NCI-H524 (cell line): ENCODE measurements at regions not wholly inside any gene's neighbourhood (a gene's known extent, or its start where the extent isn't known, plus 50 kb on each side); places are given as distances from the start of the nearest gene placed in this dataset.

Experiments
- DNase-seq, 2 experiments: peaks; one replicate each; lab custom pipeline; 2025; lab: John Stamatoyannopoulos, UW

DNA sequence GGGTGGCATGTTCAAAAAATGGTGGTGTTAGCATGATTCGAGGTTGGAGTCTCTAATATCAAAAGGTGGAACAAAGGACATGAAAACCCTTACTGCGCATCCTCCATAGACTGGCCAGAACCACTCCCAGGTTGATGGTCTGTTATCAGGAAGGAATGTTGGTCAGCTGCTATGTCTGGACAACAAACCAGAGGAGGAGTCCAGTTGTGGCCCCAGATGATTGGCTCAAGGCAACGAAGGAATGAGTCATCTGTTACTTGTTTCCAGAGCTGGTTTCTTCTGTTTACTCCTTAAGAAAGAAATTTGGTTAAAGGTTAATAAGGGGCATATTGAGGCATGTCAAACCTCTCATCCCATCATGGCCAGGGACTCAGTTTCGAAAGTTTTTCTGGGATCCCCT lies 56.8 kb upstream of the GRIA4 start:
- DNase-seq = no peak

GRCh38 chr11:105548359-105548758 lies 61.5 kb upstream of the GRIA4 start:
- DNase-seq = no peak

DNA sequence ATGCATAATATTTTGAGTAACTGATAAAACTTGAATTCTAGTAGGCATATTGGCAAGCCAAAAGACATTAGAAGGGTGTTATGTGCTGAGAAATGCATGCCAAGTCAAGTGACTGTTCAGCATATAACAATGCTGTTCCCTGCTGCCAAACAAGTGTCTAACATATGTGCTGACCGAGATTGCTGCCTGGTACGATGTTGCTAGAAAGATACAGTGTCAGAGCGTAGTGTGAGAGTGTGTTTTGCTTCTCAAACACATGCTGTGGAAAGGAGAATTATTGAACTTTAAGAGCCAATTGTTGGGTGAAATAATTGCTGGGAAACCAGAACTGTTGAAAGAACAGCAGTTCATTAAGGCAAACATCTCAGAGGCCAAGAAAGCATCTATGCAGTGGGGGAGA lies 71.3 kb upstream of the GRIA4 start:
- no peak for DNase-seq

GRCh38 chr11:105537531-105537930 lies 72.3 kb upstream of the GRIA4 start:
- DNase-seq = no peak

- no peak for DNase-seq
These were observed 85.6 kb upstream of the GRIA4 start for GRCh38 chr11:105524286-105524685.

- DNase-seq = no peak
These were observed 89.0 kb upstream of the GRIA4 start for GRCh38 chr11:105520706-105521345.

- DNase-seq = no peak
These were observed 102.2 kb upstream of the GRIA4 start for GRCh38 chr11:105507496-105508254.

DNA sequence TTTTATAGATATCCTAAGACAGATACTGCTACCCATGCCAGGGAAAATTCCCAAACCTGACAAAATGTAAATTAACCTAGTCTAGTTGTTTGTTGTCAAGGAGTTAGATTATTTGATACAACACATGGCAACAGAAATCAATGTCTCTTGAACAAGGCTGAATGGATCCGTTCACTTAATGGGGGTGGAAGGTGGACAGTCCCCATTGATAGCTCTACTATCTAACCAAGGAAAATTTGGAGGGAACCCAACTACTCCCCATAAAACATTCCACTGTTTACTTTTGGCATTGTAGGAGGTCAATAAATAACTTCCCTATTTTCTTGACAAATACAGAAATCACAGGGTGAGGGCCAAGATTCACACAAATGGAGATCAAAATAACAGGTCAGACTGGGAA lies 117.9 kb upstream of the GRIA4 start:
- no peak for DNase-seq

- no peak for DNase-seq
These were observed 118.5 kb upstream of the GRIA4 start for GRCh38 chr11:105491394-105491793.

- no peak for DNase-seq
These were observed 119.5 kb upstream of the GRIA4 start for GRCh38 chr11:105490333-105490732.

- DNase-seq = peak; percentile 1 to 49
These were observed 120.4 kb upstream of the GRIA4 start for GRCh38 chr11:105489446-105489845.

GRCh38 chr11:105486929-105487328 lies 122.9 kb upstream of the GRIA4 start:
- no peak for DNase-seq

GRCh38 chr11:105469931-105470330 lies 139.9 kb upstream of the GRIA4 start:
- DNase-seq = no peak

DNA sequence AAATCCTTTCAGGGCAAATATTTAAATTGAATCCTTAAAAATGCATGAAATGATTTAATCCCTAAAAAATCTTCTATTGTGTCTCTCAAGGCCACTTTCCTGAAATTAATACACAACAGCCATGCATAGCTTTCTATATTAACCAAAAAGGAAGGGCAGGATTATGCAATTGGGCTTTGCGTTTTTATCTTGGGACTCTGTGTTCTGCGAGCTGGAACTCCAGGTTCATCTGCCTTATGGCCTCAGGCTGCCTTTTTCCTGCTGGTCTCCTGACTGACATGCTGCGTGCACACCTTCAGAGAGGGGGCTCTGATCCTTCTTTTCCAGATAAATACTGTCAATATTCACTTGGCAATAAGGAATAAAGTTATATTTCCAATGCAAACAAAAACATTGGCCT lies 141.7 kb upstream of the GRIA4 start:
- DNase-seq = no peak

DNA sequence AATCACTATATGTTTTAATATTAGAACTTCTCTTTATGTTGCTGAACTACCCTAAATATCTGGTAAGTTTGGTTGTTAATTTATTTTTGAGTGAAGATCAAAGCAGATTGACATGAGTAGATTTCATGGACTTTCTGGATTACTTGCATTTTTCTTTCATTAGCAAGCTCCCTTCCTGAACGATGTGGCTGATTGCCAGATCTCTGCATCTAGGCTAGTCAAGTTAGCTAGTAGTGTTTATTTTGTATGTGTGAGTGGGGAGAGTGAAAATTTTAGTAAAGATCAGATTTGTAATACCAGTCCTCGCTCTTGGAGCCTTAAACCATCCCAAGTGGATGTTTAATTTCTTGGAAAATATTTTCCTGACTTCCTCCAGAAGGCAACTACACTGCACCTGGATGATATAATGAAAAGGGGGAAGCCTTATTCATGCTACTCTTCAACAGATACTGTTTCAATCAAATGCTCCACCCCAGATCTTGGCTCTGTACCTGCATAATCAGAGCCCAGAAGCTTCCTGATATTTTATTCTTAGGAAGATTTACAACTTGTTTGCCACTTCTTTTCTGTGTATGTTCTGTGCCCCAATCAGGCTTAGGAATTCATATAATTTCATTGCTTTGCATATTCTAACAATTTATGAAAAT lies 143.2 kb upstream of the GRIA4 start:
- no peak for DNase-seq

GRCh38 chr11:105458071-105458470 lies 151.8 kb upstream of the GRIA4 start:
- DNase-seq = no peak

DNA sequence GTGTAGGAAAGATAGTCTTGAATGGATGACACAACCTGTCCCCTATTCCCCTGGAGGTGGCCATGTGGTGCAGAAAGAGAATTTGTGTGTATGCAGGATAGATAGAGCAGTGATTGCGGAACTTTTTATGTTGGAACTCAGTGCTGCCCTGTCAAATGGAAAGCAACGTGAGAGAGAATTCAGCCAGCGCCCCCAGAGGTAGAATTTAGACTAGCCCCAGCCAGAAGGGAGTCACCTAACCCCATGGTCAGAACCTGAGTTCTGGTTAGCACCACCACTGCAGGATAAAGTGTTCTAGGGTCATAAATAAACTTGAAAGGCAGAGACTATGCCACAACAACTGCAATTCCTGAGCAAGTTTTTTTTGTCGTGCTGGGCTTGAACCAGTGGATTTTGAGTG lies 152.9 kb upstream of the GRIA4 start:
- DNase-seq = no peak

GRCh38 chr11:105449100-105449734 lies 160.7 kb upstream of the GRIA4 start:
- DNase-seq = no peak

DNA sequence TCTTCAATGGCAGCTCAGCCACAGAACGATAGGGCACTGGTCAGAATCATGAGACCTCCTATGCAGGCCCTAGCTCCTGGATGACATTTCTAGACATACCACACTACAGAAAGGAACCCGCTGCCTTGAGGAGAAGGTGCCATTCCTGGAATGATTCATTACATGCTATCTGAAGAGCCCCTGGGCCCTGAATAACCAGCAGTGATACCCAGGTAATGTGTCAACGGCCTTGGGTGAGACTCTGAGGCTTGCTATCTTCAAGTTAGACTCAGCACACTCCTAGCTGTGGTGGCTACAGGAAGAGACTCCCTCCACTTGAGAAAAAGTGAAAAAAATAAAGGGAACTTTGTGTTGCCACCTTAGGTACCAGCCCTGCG lies 161.2 kb upstream of the GRIA4 start:
- DNase-seq = no peak

GRCh38 chr11:105447936-105448702 lies 161.8 kb upstream of the GRIA4 start:
- DNase-seq = no peak

- no peak for DNase-seq
These were observed 166.2 kb upstream of the GRIA4 start for GRCh38 chr11:105443623-105444022.
